ENCODE measurements at regions not wholly inside any gene's neighbourhood (a gene's known extent, or its start where the extent isn't known, plus 50 kb on each side); places are given as distances from the start of the nearest gene placed in this dataset.

GRCh38 chr11:21963013-21963412, 229.9 kb upstream of the ANO5 start:
- CTCF ChIA-PET = no interaction called here
- TF ChIP-seq SP1 (IDR thresholded peaks at IDR 0.05) = no peak
- no peak for DNase-seq (ENCODE audit: extremely low spot score)
- POLR2A ChIA-PET = no interaction called here

GRCh38 chr11:21965221-21965620, 227.7 kb upstream of the ANO5 start:
- CTCF ChIA-PET = no interaction called here
- TF ChIP-seq L3MBTL2 (conservative IDR thresholded peaks at IDR 0.05) = no peak
- no peak for TF ChIP-seq FOXK2 (IDR thresholded peaks at IDR 0.05)
- TF ChIP-seq HDGF (IDR thresholded peaks at IDR 0.05; ENCODE audit: borderline replicate concordance) = no peak
- TF ChIP-seq LEF1 (IDR thresholded peaks at IDR 0.05; ENCODE audit: borderline replicate concordance) = no peak
- no peak for TF ChIP-seq ARNT (IDR thresholded peaks at IDR 0.05)
- TF ChIP-seq ELF4 (IDR thresholded peaks at IDR 0.05) = no peak
- TF ChIP-seq BHLHE40 (IDR thresholded peaks at IDR 0.05; ENCODE audit: borderline replicate concordance) = no peak
- TF ChIP-seq NFRKB (IDR thresholded peaks at IDR 0.05) = no peak
- TF ChIP-seq SP1 (IDR thresholded peaks at IDR 0.05) = no peak
- TF ChIP-seq ZNF384 (IDR thresholded peaks at IDR 0.05) = no peak
- TF ChIP-seq PKNOX1 (IDR thresholded peaks at IDR 0.05) = no peak
- no peak for TF ChIP-seq CTBP1 (IDR thresholded peaks at IDR 0.05; ENCODE audit: borderline replicate concordance)
- TF ChIP-seq FOXA1 (IDR thresholded peaks at IDR 0.05) = no peak
- no peak for TF ChIP-seq SUZ12 (IDR thresholded peaks at IDR 0.05)
- TF ChIP-seq TARDBP (IDR thresholded peaks at IDR 0.05) = no peak
- no peak for TF ChIP-seq FOXM1 (IDR thresholded peaks at IDR 0.05; ENCODE audit: borderline replicate concordance)
- no peak for DNase-seq (ENCODE audit: extremely low spot score)
- POLR2A ChIA-PET = no interaction called here

- no peak for DNase-seq (ENCODE audit: extremely low spot score)
- ChIA-PET POLR2A (no interaction called here), CTCF (no interaction called here)
- no peak for TF ChIP-seq TARDBP (IDR thresholded peaks at IDR 0.05)
- TF ChIP-seq ELF4 (IDR thresholded peaks at IDR 0.05) = no peak
- no peak for TF ChIP-seq SP1 (IDR thresholded peaks at IDR 0.05)
- no peak for TF ChIP-seq BHLHE40 (IDR thresholded peaks at IDR 0.05; ENCODE audit: borderline replicate concordance)
- no peak for TF ChIP-seq ZNF384 (IDR thresholded peaks at IDR 0.05)
- no peak for TF ChIP-seq CTBP1 (IDR thresholded peaks at IDR 0.05; ENCODE audit: borderline replicate concordance)
- TF ChIP-seq ARNT (IDR thresholded peaks at IDR 0.05) = no peak
- no peak for TF ChIP-seq HDGF (IDR thresholded peaks at IDR 0.05; ENCODE audit: borderline replicate concordance)
- TF ChIP-seq NFRKB (IDR thresholded peaks at IDR 0.05) = no peak
- TF ChIP-seq FOXK2 (IDR thresholded peaks at IDR 0.05) = no peak
- no peak for TF ChIP-seq PKNOX1 (IDR thresholded peaks at IDR 0.05)
- no peak for TF ChIP-seq FOXA1 (IDR thresholded peaks at IDR 0.05)
- TF ChIP-seq L3MBTL2 (conservative IDR thresholded peaks at IDR 0.05) = no peak
- no peak for TF ChIP-seq FOXM1 (IDR thresholded peaks at IDR 0.05; ENCODE audit: borderline replicate concordance)
- no peak for TF ChIP-seq SUZ12 (IDR thresholded peaks at IDR 0.05)
- no peak for TF ChIP-seq LEF1 (IDR thresholded peaks at IDR 0.05; ENCODE audit: borderline replicate concordance)
These were observed 224.2 kb upstream of the ANO5 start for GRCh38 chr11:21968702-21969101.

GRCh38 chr11:21969841-21970240, 223.0 kb upstream of the ANO5 start:
- TF ChIP-seq NFRKB (IDR thresholded peaks at IDR 0.05) (no peak), FOXM1 (IDR thresholded peaks at IDR 0.05; ENCODE audit: borderline replicate concordance) (no peak), BHLHE40 (IDR thresholded peaks at IDR 0.05; ENCODE audit: borderline replicate concordance) (no peak), ZNF384 (IDR thresholded peaks at IDR 0.05) (no peak), SP1 (IDR thresholded peaks at IDR 0.05) (no peak), FOXK2 (IDR thresholded peaks at IDR 0.05) (no peak), ELF4 (IDR thresholded peaks at IDR 0.05) (no peak), ARNT (IDR thresholded peaks at IDR 0.05) (no peak), SUZ12 (IDR thresholded peaks at IDR 0.05) (no peak), LEF1 (IDR thresholded peaks at IDR 0.05; ENCODE audit: borderline replicate concordance) (no peak), PKNOX1 (IDR thresholded peaks at IDR 0.05) (no peak), L3MBTL2 (conservative IDR thresholded peaks at IDR 0.05) (no peak)
- ChIA-PET POLR2A (no interaction called here), CTCF (no interaction called here)

GRCh38 chr11:21975242-21975641, 217.6 kb upstream of the ANO5 start:
- TF ChIP-seq NFRKB (IDR thresholded peaks at IDR 0.05) (no peak), FOXK2 (IDR thresholded peaks at IDR 0.05) (no peak), CTBP1 (IDR thresholded peaks at IDR 0.05; ENCODE audit: borderline replicate concordance) (no peak), ARNT (IDR thresholded peaks at IDR 0.05) (no peak), TARDBP (IDR thresholded peaks at IDR 0.05) (no peak), BHLHE40 (IDR thresholded peaks at IDR 0.05; ENCODE audit: borderline replicate concordance) (no peak), LEF1 (IDR thresholded peaks at IDR 0.05; ENCODE audit: borderline replicate concordance) (no peak), FOXA1 (IDR thresholded peaks at IDR 0.05) (no peak), ELF4 (IDR thresholded peaks at IDR 0.05) (no peak), SP1 (IDR thresholded peaks at IDR 0.05) (no peak), PKNOX1 (IDR thresholded peaks at IDR 0.05) (no peak), HDGF (IDR thresholded peaks at IDR 0.05; ENCODE audit: borderline replicate concordance) (no peak), ZNF384 (IDR thresholded peaks at IDR 0.05) (no peak), SUZ12 (IDR thresholded peaks at IDR 0.05) (no peak), L3MBTL2 (conservative IDR thresholded peaks at IDR 0.05) (no peak), FOXM1 (IDR thresholded peaks at IDR 0.05; ENCODE audit: borderline replicate concordance) (no peak)
- POLR2A ChIA-PET = no interaction called here
- no peak for DNase-seq (ENCODE audit: extremely low spot score)
- CTCF ChIA-PET = no interaction called here

More at GRCh38 chr11:21969841-21970240, 223.0 kb upstream of the ANO5 start:
- DNase-seq (ENCODE audit: extremely low spot score) = no peak

- ChIA-PET POLR2A (no interaction called here), CTCF (no interaction called here)
- no peak for DNase-seq (ENCODE audit: extremely low spot score)
- TF ChIP-seq BHLHE40 (IDR thresholded peaks at IDR 0.05; ENCODE audit: borderline replicate concordance) (no peak), ARNT (IDR thresholded peaks at IDR 0.05) (no peak), ZNF384 (IDR thresholded peaks at IDR 0.05) (no peak), FOXK2 (IDR thresholded peaks at IDR 0.05) (no peak), FOXM1 (IDR thresholded peaks at IDR 0.05; ENCODE audit: borderline replicate concordance) (no peak), PKNOX1 (IDR thresholded peaks at IDR 0.05) (no peak), SUZ12 (IDR thresholded peaks at IDR 0.05) (no peak), TARDBP (IDR thresholded peaks at IDR 0.05) (no peak), SP1 (IDR thresholded peaks at IDR 0.05) (no peak), HDGF (IDR thresholded peaks at IDR 0.05; ENCODE audit: borderline replicate concordance) (no peak), NFRKB (IDR thresholded peaks at IDR 0.05) (no peak), L3MBTL2 (conservative IDR thresholded peaks at IDR 0.05) (no peak), ELF4 (IDR thresholded peaks at IDR 0.05) (no peak), LEF1 (IDR thresholded peaks at IDR 0.05; ENCODE audit: borderline replicate concordance) (no peak), CTBP1 (IDR thresholded peaks at IDR 0.05; ENCODE audit: borderline replicate concordance) (no peak), FOXA1 (IDR thresholded peaks at IDR 0.05) (no peak)
These were observed 216.7 kb upstream of the ANO5 start for GRCh38 chr11:21976210-21976609.

Measured in HEK293T (cell line).